Tibial nerve (tissue), 4 donors: ENCODE measurements at regions not wholly inside any gene's neighbourhood (a gene's known extent, or its start where the extent isn't known, plus 50 kb on each side); places are given as distances from the start of the nearest gene placed in this dataset.

Source experiments
- EP300 ChIP-seq, 2 donors: sonication (generic); formaldehyde crosslinking; IDR thresholded peaks; one replicate each; pipeline ENCODE4 v1.6.1; 2017; ENCODE audit warnings: antibody characterized with exemption in 2 of 2, mild to moderate bottlenecking in 1 of 2
- TF ChIP-seq, protein P1 (sequence below), 5 experiments: fragments of 200-600 bp in 3 of 5; fragments of 450-650 bp in 2 of 5; sonication (generic) in 3 of 5; IDR thresholded peaks; one replicate each; pipeline ENCODE4 v1.5.1; 2016 to 2019; ENCODE audit warnings: antibody characterized with exemption in 5 of 5, mild to moderate bottlenecking in 3 of 5, moderate library complexity in 2 of 5

DNA sequence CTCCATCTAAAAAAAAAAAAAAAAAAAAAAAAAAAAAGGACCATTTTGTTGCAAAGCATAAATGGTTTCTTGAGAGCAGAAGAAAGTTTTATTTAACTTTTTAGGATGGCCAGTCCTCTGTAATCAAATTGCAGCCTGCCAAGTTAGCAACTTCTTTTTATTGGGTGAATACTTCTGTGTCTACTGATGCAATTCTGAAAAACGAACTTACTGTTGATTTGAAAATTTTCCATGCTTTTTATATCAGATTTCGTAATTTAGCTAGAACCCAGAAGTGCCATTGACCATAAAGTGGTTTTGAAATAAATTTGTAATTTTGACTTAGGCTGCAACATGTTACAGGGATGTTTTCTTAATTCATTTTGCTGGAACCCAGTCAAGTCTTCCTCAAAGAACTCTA lies 269.1 kb upstream of the ACTBL2 start:
- TF ChIP-seq, protein P1, sequence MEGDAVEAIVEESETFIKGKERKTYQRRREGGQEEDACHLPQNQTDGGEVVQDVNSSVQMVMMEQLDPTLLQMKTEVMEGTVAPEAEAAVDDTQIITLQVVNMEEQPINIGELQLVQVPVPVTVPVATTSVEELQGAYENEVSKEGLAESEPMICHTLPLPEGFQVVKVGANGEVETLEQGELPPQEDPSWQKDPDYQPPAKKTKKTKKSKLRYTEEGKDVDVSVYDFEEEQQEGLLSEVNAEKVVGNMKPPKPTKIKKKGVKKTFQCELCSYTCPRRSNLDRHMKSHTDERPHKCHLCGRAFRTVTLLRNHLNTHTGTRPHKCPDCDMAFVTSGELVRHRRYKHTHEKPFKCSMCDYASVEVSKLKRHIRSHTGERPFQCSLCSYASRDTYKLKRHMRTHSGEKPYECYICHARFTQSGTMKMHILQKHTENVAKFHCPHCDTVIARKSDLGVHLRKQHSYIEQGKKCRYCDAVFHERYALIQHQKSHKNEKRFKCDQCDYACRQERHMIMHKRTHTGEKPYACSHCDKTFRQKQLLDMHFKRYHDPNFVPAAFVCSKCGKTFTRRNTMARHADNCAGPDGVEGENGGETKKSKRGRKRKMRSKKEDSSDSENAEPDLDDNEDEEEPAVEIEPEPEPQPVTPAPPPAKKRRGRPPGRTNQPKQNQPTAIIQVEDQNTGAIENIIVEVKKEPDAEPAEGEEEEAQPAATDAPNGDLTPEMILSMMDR (IDR thresholded peaks at IDR 0.05) = no peak
- peak in 1 of 2 donors; percentile 32 for TF ChIP-seq EP300 (IDR thresholded peaks at IDR 0.05)
